Activated naive CD4-positive, alpha-beta T cell treated with anti-CD3 and anti-CD28 coated beads, Interleukin-2, amount 50 U/mL, for 72 hours (primary cell): ENCODE measurements at regions not wholly inside any gene's neighbourhood (a gene's known extent, or its start where the extent isn't known, plus 50 kb on each side); places are given as distances from the start of the nearest gene placed in this dataset.
"Not testable (repeated sequence)": the region's sequence is repeated elsewhere in the genome, so short reads cannot be mapped to it uniquely, and the experiment has no call there.

ENCODE experiments used
- ATAC-seq, 2 donors: fragments of 150-1000 bp; cut with Tn5 transposase; 2 replicates each; pipeline ENCODE4 v1.10.0; 2021; ENCODE audit warnings: mild to moderate bottlenecking in 2 of 2, moderate library complexity in 2 of 2
- DNase-seq, 2 donors: peaks; one replicate each; pipeline ENCODE4 v3.0.0; 2021 to 2022; ENCODE audit warnings: low spot score in 2 of 2
- H3K27ac Mint-ChIP-seq, 2 donors: one replicate each; pipeline ENCODE4 v1.8.0; 2022; ENCODE audit warnings: mild to moderate bottlenecking in 2 of 2, mixed read lengths in 2 of 2
- H3K36me3 Mint-ChIP-seq, 2 donors: one replicate each; pipeline ENCODE4 v1.8.0; 2022; ENCODE audit warnings: mixed read lengths in 2 of 2
- H3K9me3 Mint-ChIP-seq, 2 donors: one replicate each; pipeline ENCODE4 v1.8.0; 2022; ENCODE audit warnings: mixed read lengths in 2 of 2

DNA sequence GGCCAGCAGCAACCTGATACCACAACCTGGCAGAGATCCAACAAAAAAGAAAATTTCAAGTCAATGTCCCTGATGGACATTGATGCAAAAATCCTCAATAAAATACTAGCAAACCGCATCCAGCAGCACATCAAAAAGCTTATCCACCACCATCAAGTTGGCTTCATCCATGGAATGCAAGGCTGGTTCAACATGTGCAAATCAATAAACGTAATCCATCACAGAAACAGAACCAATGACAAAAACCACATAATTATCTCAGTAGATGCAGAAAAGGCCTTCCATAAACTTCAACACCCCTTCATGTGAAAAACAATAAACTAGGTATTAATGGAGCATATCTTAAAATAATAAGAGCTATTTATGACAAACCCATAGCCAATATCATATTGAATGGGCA lies 1000.9 kb upstream of the CDH18 start:
- not testable (repeated sequence) for H3K27ac Mint-ChIP-seq, ATAC-seq, DNase-seq
- Mint-ChIP-seq H3K9me3 (peaks cover 26 to 29% of the 10 kb centered on the region in 2 donors), H3K36me3 (peaks cover 0 to 22% of the 10 kb centered on the region in 2 donors)

DNA sequence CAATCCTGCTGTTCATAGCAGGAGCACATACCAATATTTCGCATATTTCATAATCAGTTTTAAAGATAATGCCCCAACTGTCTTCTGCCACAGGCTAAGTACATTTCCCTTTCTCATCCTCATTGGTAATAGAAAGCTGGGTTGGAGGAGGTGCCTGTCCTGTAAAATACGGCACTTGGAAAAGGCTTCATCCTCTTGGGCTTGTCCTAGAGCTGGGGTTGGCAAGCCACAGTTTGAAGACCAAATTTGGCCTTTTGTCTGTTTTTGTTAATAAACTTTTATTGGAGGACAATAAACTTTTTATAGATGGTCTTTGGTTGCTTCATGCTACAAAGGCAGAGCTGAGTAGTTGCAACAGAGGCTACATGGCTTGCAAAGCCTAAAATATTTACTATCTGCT lies 997.8 kb upstream of the CDH18 start:
- Mint-ChIP-seq H3K36me3 (peaks cover 0 to 22% of the 10 kb centered on the region in 2 donors), H3K27ac (no peak overlapping the region), H3K9me3 (peaks cover 22 to 28% of the 10 kb centered on the region in 2 donors)
- no peak for ATAC-seq
- DNase-seq: no peak

- no peaks in the 10 kb centered on the region for H3K36me3 Mint-ChIP-seq
- H3K27ac Mint-ChIP-seq: no peak overlapping the region
- DNase-seq: no peak
- peaks cover 7 to 9% of the 10 kb centered on the region in 2 donors for H3K9me3 Mint-ChIP-seq
- no peak for ATAC-seq
Measured at GRCh38 chr5:20974426-20974825, 986.4 kb upstream of the CDH18 start.

DNA sequence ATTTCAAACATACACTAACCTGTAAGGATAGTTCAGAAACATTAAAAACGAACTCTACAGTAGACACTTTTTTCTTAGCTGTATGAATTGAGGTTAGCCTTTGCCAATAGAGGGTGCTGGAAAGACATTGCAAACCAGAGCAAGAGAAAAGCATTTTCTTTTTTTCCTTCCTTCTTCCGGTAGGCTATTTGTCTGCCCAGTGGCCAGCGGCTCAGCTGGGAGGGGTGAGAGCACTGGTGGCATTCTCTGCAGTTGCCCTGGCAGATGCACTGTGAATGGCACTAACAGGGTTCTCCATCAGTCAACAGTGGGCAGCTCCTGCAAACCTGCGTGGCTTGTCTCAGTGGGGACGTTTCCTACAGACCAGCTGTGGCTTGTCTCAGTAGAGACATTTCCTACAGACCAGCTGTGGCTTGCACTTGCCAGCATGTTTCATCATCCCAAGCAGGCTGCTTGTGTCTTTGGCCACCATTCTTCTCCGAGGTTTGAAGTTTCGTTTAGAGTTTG lies 984.5 kb upstream of the CDH18 start:
- ATAC-seq: no peak
- no peak for DNase-seq
- Mint-ChIP-seq H3K36me3 (no peaks in the 10 kb centered on the region), H3K27ac (no peak overlapping the region), H3K9me3 (peaks cover 7 to 9% of the 10 kb centered on the region in 2 donors)

DNA sequence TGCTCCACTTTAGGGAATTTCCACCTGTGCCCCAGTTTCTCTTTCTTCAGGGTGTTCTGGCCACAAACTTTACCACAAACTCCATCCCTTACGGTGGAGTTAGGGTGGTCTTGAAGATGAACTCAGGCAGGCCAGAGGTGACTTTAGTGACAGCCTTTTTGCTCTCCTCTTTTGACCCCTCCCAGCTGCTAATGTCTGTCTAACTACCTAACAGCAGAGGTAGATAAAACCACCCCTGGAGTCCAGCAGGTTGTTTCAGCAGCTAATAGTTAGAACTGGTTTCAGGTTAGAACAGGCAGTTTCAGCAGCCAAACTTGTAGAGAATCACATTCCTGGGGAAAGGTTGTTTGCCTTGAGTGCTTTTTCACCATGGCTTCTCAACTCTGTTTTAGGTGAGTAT lies 971.3 kb upstream of the CDH18 start:
- H3K27ac Mint-ChIP-seq: no peak overlapping the region
- peaks cover 9 to 18% of the 10 kb centered on the region in 2 donors for H3K9me3 Mint-ChIP-seq
- no peaks in the 10 kb centered on the region for H3K36me3 Mint-ChIP-seq
- no peak for ATAC-seq
- no peak for DNase-seq

DNA sequence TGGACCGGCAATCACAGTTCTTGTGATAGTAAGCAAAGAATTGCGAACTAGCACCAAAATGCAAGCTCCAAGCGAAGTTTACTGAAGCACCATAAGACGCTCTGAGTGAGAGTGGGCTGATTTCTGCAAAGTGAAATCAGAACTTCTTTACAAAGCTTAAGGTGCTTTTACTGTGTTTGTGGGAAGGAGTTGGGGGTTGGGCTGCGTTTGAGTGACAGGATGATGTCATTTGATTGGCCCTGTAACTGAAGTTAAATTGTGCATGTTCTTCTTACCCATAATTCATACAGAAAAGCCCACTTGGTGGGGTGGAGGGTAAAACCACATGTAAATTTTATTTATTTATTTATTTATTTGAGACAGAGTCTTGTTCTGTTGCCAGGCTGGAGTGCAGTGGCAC lies 970.6 kb upstream of the CDH18 start:
- no peaks in the 10 kb centered on the region for H3K36me3 Mint-ChIP-seq
- DNase-seq: no peak
- H3K27ac Mint-ChIP-seq: no peak overlapping the region
- ATAC-seq: no peak
- H3K9me3 Mint-ChIP-seq: peaks cover 9 to 12% of the 10 kb centered on the region in 2 donors

- Mint-ChIP-seq H3K36me3 (no peaks in the 10 kb centered on the region), H3K9me3 (peaks cover 9% of the 10 kb centered on the region in 2 donors), H3K27ac (no peak overlapping the region)
- no peak for ATAC-seq
- no peak for DNase-seq
Measured at GRCh38 chr5:20956134-20956533, 968.1 kb upstream of the CDH18 start.

- Mint-ChIP-seq H3K27ac (no peak overlapping the region), H3K9me3 (peaks cover 15% of the 10 kb centered on the region in 2 donors), H3K36me3 (no peaks in the 10 kb centered on the region)
- ATAC-seq (no peak), DNase-seq (no peak)
Measured at GRCh38 chr5:20949636-20950035, 961.6 kb upstream of the CDH18 start.

DNA sequence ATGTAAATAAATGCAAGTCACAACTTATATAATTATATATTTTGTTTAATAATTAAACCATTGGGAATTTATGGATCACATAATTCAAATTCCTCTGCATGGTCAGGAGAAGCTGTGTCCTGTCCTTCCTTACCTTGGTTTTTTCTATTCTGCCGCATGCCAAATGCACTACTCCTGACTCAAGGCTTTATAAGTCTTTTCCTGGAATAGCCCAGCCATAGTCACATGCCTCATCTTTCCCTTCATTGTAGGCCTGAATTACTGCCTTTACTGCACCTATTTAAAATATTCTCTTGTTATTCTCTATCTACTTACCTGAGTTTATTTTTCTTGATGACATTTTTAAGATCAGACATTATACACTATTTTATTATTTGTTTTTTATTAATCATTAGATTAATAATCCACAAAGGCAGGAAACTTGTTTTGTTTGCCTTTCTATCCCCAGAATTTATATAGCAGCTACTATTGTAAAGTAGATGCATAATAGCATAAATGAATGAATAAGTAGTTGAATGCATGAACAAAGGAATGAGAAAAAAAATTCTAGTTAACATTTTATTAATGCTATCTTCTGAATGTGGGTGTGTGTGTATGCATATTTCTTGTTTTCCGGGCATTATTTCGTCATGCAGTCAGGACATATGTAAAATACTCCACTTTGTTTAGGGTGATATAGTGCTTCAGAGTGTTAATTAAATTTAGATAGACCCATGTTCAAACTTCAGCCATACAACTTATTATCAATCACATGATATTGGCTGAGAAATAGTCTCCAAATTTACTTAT lies 955.4 kb upstream of the CDH18 start:
- not testable (repeated sequence) for ATAC-seq, H3K9me3 Mint-ChIP-seq, DNase-seq, H3K36me3 Mint-ChIP-seq, H3K27ac Mint-ChIP-seq

DNA sequence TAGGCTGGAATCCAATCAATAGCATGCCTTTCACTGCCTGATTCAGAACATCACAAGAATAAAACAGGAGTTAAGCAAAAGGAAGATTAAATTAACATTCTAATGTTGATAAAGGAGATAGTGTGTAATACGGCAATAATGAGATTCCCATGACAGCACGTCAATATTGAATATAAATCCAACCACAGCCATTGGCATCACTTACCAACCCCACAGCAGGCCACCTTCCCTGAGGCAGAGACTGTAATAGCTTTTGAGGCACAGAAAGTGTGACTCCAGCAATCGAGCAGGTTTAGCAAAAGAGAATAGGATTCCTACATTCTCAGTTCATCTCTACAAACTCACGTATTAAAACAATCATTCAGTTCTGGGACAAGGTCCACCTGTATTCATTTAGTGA lies 954.6 kb upstream of the CDH18 start:
- H3K36me3 Mint-ChIP-seq, ATAC-seq, DNase-seq, H3K27ac Mint-ChIP-seq: not testable (repeated sequence)
- peaks cover 10 to 11% of the 10 kb centered on the region in 2 donors for H3K9me3 Mint-ChIP-seq

GRCh38 chr5:20940786-20941185 lies 952.8 kb upstream of the CDH18 start:
- not testable (repeated sequence) for DNase-seq, H3K27ac Mint-ChIP-seq, H3K9me3 Mint-ChIP-seq, ATAC-seq, H3K36me3 Mint-ChIP-seq

DNA sequence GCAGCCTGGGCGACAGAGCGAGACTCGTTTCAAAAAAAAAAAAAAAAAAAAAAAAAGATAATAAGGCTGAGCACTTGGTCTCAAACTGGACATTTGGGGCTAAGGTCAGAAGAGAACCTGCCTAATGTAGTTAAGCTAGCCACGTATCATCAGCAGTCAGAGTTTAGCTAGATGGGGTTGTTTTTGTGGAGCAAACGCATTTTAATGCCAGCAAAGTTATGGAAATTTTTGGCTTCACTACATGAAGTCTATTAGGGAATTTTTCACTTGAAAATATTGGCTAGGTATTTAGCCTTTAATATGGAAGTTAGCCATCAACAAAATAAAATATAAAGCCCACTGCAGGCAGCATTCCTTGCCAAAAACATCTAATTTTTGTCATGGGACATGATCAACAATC lies 902.9 kb upstream of the CDH18 start:
- ATAC-seq, H3K27ac Mint-ChIP-seq, H3K36me3 Mint-ChIP-seq, DNase-seq: not testable (repeated sequence)
- peaks cover 10 to 21% of the 10 kb centered on the region in 2 donors for H3K9me3 Mint-ChIP-seq

GRCh38 chr5:20875726-20876125 lies 887.7 kb upstream of the CDH18 start:
- not testable (repeated sequence) for H3K36me3 Mint-ChIP-seq, DNase-seq, H3K27ac Mint-ChIP-seq, ATAC-seq, H3K9me3 Mint-ChIP-seq

GRCh38 chr5:20865892-20866291 lies 877.9 kb upstream of the CDH18 start:
- H3K27ac Mint-ChIP-seq, H3K9me3 Mint-ChIP-seq, DNase-seq, ATAC-seq, H3K36me3 Mint-ChIP-seq: not testable (repeated sequence)

- DNase-seq (no peak), ATAC-seq (no peak)
- H3K27ac Mint-ChIP-seq: no peak overlapping the region
- H3K36me3 Mint-ChIP-seq: no peaks in the 10 kb centered on the region
- peaks cover 19 to 24% of the 10 kb centered on the region in 2 donors for H3K9me3 Mint-ChIP-seq
Measured at GRCh38 chr5:20833081-20833627, 845.2 kb upstream of the CDH18 start.

DNA sequence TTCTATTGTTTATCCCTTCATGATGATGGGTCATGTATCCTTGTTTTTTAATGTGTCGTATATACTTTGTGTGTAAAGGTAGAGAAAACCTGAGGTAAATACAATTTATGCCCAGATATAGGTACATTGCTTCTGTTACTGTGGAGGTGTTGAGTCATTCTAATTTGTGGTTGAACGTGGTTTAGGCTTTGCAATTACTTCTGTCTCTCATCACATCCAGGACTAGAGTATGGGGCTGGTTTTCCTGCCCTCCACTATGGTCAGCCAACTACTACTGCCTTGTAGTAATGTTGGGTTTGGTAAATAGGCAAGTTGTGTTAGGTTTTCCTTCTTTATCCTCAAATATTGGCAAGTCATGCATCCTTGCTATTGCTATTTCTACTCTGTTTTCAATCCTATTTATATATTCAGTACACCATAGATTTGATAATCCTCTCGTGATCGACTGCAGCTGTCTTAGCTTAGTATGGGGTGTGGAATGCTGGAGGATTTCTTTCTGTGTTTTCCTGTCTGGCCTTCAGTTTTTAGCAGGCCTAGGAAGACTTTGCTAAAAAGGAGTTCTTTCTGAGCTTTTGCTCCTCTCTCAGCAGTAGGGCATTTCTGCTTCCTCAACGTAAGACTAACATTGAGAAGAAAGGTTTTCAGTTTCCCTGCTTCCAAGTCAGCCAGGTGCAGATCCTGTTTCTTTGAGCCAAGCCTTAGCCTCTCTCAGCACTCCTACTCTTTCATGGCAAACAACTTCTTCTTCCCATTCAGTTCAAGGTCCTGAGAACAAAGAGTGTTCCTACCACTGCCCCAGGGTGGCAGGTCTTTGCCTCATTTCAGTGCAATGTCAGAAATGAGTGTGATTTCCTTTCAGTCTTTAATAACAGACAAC lies 844.4 kb upstream of the CDH18 start:
- DNase-seq (no peak), ATAC-seq (no peak)
- Mint-ChIP-seq H3K9me3 (peaks cover 19 to 23% of the 10 kb centered on the region in 2 donors), H3K27ac (no peak overlapping the region), H3K36me3 (no peaks in the 10 kb centered on the region)

DNA sequence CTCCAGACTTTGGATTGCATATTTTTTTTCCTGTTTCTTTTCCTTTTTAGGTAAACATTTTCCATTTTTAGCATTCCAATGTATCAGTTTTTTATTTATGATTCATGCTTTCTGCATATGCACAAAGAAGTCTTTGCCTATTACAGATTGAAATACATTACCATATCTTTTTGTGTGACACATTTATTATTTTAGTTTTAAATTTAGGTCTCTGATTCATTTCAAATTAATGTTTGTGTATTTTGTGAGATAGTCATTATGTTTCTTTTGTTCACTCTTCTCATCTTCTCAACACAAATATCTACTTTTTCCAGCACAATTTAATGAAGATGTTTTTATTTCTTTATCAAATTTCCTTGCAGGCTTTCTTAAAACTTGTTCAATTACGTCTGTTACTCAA lies 838.0 kb upstream of the CDH18 start:
- H3K36me3 Mint-ChIP-seq, H3K9me3 Mint-ChIP-seq, H3K27ac Mint-ChIP-seq, DNase-seq, ATAC-seq: not testable (repeated sequence)
